ENCODE measurements at regions not wholly inside any gene's neighbourhood (a gene's known extent, or its start where the extent isn't known, plus 50 kb on each side); places are given as distances from the start of the nearest gene placed in this dataset.

GRCh38 chr6:144340541-144341371 is 55.6 kb downstream of the UTRN start:
- ChIA-PET POLR2A (no interaction called here), CTCF (interaction anchor here (0.5 kb wide), 1 partner anchor 577 kb away, joined by 3 read pairs; no protein-coding TSS in a partner anchor)
- TF ChIP-seq FOXK2 (IDR thresholded peaks at IDR 0.05) = no peak
- no peak for TF ChIP-seq L3MBTL2 (conservative IDR thresholded peaks at IDR 0.05)
- no peak for TF ChIP-seq SP1 (IDR thresholded peaks at IDR 0.05)
- no peak for TF ChIP-seq LEF1 (IDR thresholded peaks at IDR 0.05; ENCODE audit: borderline replicate concordance)
- no peak for TF ChIP-seq NFRKB (IDR thresholded peaks at IDR 0.05)
- no peak for TF ChIP-seq TARDBP (IDR thresholded peaks at IDR 0.05)
- TF ChIP-seq FOXM1 (IDR thresholded peaks at IDR 0.05; ENCODE audit: borderline replicate concordance) = no peak
- no peak for TF ChIP-seq ARNT (IDR thresholded peaks at IDR 0.05)
- no peak for TF ChIP-seq PKNOX1 (IDR thresholded peaks at IDR 0.05)
- no peak for TF ChIP-seq SUZ12 (IDR thresholded peaks at IDR 0.05)
- DNase-seq (ENCODE audit: extremely low spot score) = no peak

GRCh38 chr6:144341831-144342527 is 56.8 kb downstream of the UTRN start:
- POLR2A ChIA-PET = no interaction called here
- no peak for DNase-seq (ENCODE audit: extremely low spot score)
- CTCF ChIA-PET = no interaction called here
- TF ChIP-seq ARNT (IDR thresholded peaks at IDR 0.05) (no peak), BHLHE40 (IDR thresholded peaks at IDR 0.05; ENCODE audit: borderline replicate concordance) (no peak), CTBP1 (IDR thresholded peaks at IDR 0.05; ENCODE audit: borderline replicate concordance) (no peak)

- DNase-seq (ENCODE audit: extremely low spot score) = no peak
- TF ChIP-seq HDGF (IDR thresholded peaks at IDR 0.05; ENCODE audit: borderline replicate concordance) = no peak
- no peak for TF ChIP-seq BHLHE40 (IDR thresholded peaks at IDR 0.05; ENCODE audit: borderline replicate concordance)
- no peak for TF ChIP-seq FOXK2 (IDR thresholded peaks at IDR 0.05)
- no peak for TF ChIP-seq SUZ12 (IDR thresholded peaks at IDR 0.05)
- no peak for TF ChIP-seq ARNT (IDR thresholded peaks at IDR 0.05)
- no peak for TF ChIP-seq PKNOX1 (IDR thresholded peaks at IDR 0.05)
- TF ChIP-seq CTBP1 (IDR thresholded peaks at IDR 0.05; ENCODE audit: borderline replicate concordance) = no peak
- no peak for TF ChIP-seq FOXM1 (IDR thresholded peaks at IDR 0.05; ENCODE audit: borderline replicate concordance)
- no peak for TF ChIP-seq L3MBTL2 (conservative IDR thresholded peaks at IDR 0.05)
- TF ChIP-seq ZNF384 (IDR thresholded peaks at IDR 0.05) = no peak
- TF ChIP-seq LEF1 (IDR thresholded peaks at IDR 0.05; ENCODE audit: borderline replicate concordance) = no peak
- no peak for TF ChIP-seq FOXA1 (IDR thresholded peaks at IDR 0.05)
- TF ChIP-seq TARDBP (IDR thresholded peaks at IDR 0.05) = no peak
- TF ChIP-seq SP1 (IDR thresholded peaks at IDR 0.05) = no peak
- TF ChIP-seq NFRKB (IDR thresholded peaks at IDR 0.05) = no peak
- no peak for TF ChIP-seq ELF4 (IDR thresholded peaks at IDR 0.05)
- CTCF ChIA-PET = no interaction called here
- POLR2A ChIA-PET = no interaction called here
These were observed 58.7 kb downstream of the UTRN start for GRCh38 chr6:144343701-144344428.

GRCh38 chr6:144344646-144345045 is 59.5 kb downstream of the UTRN start:
- ChIA-PET CTCF (no interaction called here), POLR2A (no interaction called here)
- DNase-seq (ENCODE audit: extremely low spot score) = no peak
- TF ChIP-seq NFRKB (IDR thresholded peaks at IDR 0.05) = no peak
- no peak for TF ChIP-seq SUZ12 (IDR thresholded peaks at IDR 0.05)
- no peak for TF ChIP-seq FOXM1 (IDR thresholded peaks at IDR 0.05; ENCODE audit: borderline replicate concordance)
- TF ChIP-seq L3MBTL2 (conservative IDR thresholded peaks at IDR 0.05) = no peak
- TF ChIP-seq LEF1 (IDR thresholded peaks at IDR 0.05; ENCODE audit: borderline replicate concordance) = no peak
- no peak for TF ChIP-seq CTBP1 (IDR thresholded peaks at IDR 0.05; ENCODE audit: borderline replicate concordance)
- TF ChIP-seq FOXA1 (IDR thresholded peaks at IDR 0.05) = no peak
- no peak for TF ChIP-seq PKNOX1 (IDR thresholded peaks at IDR 0.05)
- TF ChIP-seq ZNF384 (IDR thresholded peaks at IDR 0.05) = no peak
- TF ChIP-seq BHLHE40 (IDR thresholded peaks at IDR 0.05; ENCODE audit: borderline replicate concordance) = no peak
- TF ChIP-seq HDGF (IDR thresholded peaks at IDR 0.05; ENCODE audit: borderline replicate concordance) = no peak
- TF ChIP-seq ARNT (IDR thresholded peaks at IDR 0.05) = no peak
- no peak for TF ChIP-seq SP1 (IDR thresholded peaks at IDR 0.05)
- no peak for TF ChIP-seq FOXK2 (IDR thresholded peaks at IDR 0.05)

GRCh38 chr6:144345451-144345850 is 60.3 kb downstream of the UTRN start:
- ChIA-PET POLR2A (no interaction called here), CTCF (no interaction called here)
- no peak for TF ChIP-seq L3MBTL2 (conservative IDR thresholded peaks at IDR 0.05)
- TF ChIP-seq BHLHE40 (IDR thresholded peaks at IDR 0.05; ENCODE audit: borderline replicate concordance) = no peak
- no peak for TF ChIP-seq SUZ12 (IDR thresholded peaks at IDR 0.05)
- TF ChIP-seq SP1 (IDR thresholded peaks at IDR 0.05) = no peak
- TF ChIP-seq ARNT (IDR thresholded peaks at IDR 0.05) = no peak
- no peak for TF ChIP-seq ELF4 (IDR thresholded peaks at IDR 0.05)
- DNase-seq (ENCODE audit: extremely low spot score) = no peak
